ENCODE measurements at regions not wholly inside any gene's neighbourhood (a gene's known extent, or its start where the extent isn't known, plus 50 kb on each side); places are given as distances from the start of the nearest gene placed in this dataset.
"Not testable (repeated sequence)": the region's sequence is repeated elsewhere in the genome, so short reads cannot be mapped to it uniquely, and the experiment has no call there.

GRCh38 chr4:104269603-104270002, 225.1 kb downstream of the CXXC4 start:
- TF ChIP-seq CTCF, POLR2A, POLR2AphosphoS5, EP300 (IDR thresholded peaks at IDR 0.05): not testable (repeated sequence)

Data from stomach (tissue), 4 donors.